C4-2B (cell line): ENCODE measurements at regions not wholly inside any gene's neighbourhood (a gene's known extent, or its start where the extent isn't known, plus 50 kb on each side); places are given as distances from the start of the nearest gene placed in this dataset.

Source experiments
- H3K27ac ChIP-seq: fragments of 450-650 bp; 2 replicates; pipeline ENCODE4 v1.5.1; 2017
- CTCF ChIP-seq: fragments of 450-650 bp; conservative IDR thresholded peaks from 2 replicates; pipeline ENCODE4 v1.5.1; 2017; ENCODE audit warnings: mild to moderate bottlenecking
- ZFX ChIP-seq: fragments of 450-650 bp; IDR thresholded peaks from 2 replicates; pipeline ENCODE4 v1.6.1; 2017

- TF ChIP-seq ZFX (no peak), CTCF (no peak)
Measured at GRCh38 chr14:84236290-84236689, 1293.7 kb upstream of the FLRT2 start.

GRCh38 chr14:84237881-84238280, 1292.1 kb upstream of the FLRT2 start:
- TF ChIP-seq ZFX (no peak), CTCF (no peak)
- H3K27ac ChIP-seq = no peak overlapping the region

More at GRCh38 chr14:84236290-84236689, 1293.7 kb upstream of the FLRT2 start:
- H3K27ac ChIP-seq = no peak overlapping the region

GRCh38 chr14:84247693-84248092, 1282.3 kb upstream of the FLRT2 start:
- TF ChIP-seq ZFX = no peak
- TF ChIP-seq CTCF = no peak
- H3K27ac ChIP-seq = no peak overlapping the region

DNA sequence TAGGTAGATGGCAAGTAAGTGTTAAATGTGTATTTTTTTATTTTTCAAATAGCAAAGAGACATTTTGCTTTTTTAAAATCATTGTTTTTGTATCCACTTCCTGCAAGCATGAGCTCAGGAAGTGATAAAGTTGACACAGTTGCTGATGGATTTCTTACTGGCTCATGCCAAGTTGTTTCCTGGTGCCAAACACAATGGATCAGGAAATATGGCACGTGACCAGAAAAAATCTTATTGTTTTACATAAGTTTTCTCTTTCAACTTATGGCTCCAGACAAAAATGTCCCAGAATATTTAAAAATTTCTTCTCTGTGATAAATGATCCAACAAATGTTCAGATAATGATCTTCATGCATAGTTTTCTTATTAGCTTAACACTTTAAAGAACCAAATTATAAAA, 1279.1 kb upstream of the FLRT2 start:
- H3K27ac ChIP-seq = no peak overlapping the region
- TF ChIP-seq CTCF (no peak), ZFX (no peak)

GRCh38 chr14:84251411-84252115, 1278.4 kb upstream of the FLRT2 start:
- no peak overlapping the region for H3K27ac ChIP-seq
- TF ChIP-seq CTCF (no peak), ZFX (no peak)

- TF ChIP-seq ZFX = no peak
- TF ChIP-seq CTCF = no peak
- H3K27ac ChIP-seq = no peak overlapping the region
Measured at GRCh38 chr14:84252706-84253105, 1277.2 kb upstream of the FLRT2 start.

GRCh38 chr14:84253326-84253725, 1276.6 kb upstream of the FLRT2 start:
- H3K27ac ChIP-seq = no peak overlapping the region
- TF ChIP-seq CTCF = no peak
